ENCODE measurements at regions not wholly inside any gene's neighbourhood (a gene's known extent, or its start where the extent isn't known, plus 50 kb on each side); places are given as distances from the start of the nearest gene placed in this dataset.
"Not testable (repeated sequence)": the region's sequence is repeated elsewhere in the genome, so short reads cannot be mapped to it uniquely, and the experiment has no call there.

DNA sequence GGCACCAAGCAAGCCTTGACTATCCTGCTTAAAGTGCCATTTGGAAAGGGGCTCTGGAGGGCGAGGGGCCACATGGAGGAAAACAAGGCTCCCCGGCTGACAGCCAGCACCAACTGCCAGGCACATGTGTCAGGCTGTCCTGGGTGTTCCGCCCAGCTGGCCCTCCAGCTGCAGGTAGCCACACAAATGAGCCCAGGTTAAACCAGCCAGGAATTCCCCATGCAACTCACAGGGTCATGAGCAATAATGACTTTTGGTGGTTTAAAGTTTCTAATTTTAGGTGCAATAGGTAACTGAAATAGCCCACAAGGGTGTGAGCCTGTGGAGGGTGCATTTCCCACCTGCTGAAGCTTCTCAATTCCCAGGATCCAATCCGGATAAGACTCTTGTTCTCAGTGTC lies 58.9 kb upstream of the EEF2KMT start:
- not testable (repeated sequence) for DNase-seq

DNA sequence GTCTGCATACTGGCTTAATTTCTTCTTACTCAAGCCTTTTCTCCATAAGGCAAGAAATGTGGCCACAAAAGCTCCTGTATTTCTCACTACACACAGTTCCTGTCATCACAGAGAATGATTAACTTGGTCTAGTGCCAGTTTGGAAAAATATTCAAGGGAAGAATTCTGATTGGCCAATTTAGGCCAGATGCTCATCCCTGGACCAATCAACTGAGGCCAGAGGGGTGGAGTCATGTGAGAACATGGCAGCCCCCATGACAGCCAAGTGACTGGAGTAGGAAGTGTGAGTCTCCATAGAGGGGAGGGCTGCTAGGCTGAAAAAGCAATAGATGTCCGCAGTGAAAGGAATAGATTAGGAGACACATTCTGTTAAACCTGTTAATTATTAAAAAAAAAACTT lies 56.4 kb upstream of the EEF2KMT start:
- not testable (repeated sequence) for DNase-seq

DNA sequence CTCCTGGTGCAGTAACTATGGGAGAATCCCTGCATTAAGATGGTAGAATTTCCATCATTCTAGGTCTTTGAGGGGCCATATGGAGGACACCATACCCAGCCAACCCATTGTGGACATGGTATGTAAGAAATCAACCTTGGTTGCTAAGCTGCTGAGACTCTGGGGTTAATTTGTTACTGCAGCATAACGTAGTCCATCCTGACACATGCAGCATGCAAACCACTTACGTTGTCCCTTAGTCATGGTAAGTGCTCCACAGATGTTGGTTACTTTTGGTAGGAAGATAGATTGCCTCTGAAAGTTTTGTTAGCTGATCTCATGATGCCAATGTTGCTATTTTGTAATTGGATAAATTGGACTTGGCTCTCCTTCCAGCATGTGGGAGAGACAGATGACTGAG lies 53.8 kb upstream of the EEF2KMT start:
- DNase-seq = not testable (repeated sequence)

Measured in activated CD4-positive, alpha-beta T cell treated with anti-CD3 and anti-CD28 coated beads, Interleukin-2, amount 50 U/mL, for 4 hours (primary cell).